ENCODE measurements at regions not wholly inside any gene's neighbourhood (a gene's known extent, or its start where the extent isn't known, plus 50 kb on each side); places are given as distances from the start of the nearest gene placed in this dataset.

DNA sequence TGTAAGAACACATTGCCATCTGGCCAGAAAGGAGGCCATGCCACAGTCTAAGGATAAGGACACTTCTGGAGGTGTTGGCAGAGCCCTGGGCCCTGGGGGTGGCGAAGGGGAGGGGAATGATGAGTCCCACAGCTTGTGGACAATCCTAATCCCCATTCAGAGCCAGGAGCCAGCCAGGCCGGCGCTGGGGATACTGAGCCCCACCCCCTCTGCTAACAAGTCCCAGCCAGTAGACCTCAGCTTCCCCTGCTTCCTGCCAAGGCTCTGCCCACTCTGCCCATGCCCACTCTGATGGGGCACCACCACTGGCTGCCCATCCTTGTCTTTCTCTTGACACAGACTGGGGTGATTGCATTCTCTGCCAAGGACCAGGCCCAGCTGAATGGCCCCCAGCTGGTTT lies 71.9 kb downstream of the NAV1 start:
- FAIRE-seq (no peak), DNase-seq (ENCODE audit: low read depth in 1 of 2, low spot score in 2 of 2) (no peak)
- peaks cover 5% of the 10 kb centered on the region; the same call in 1 of the 2 replicates for H3K23me2 ChIP-seq (ENCODE audit: low read depth, low read length)
- H3K36me3 ChIP-seq (ENCODE audit: control insufficient read depth in 2 of 4, insufficient read depth in 4 of 4, low read length in 3 of 4), result no peaks in the 10 kb centered on the region
- no peak overlapping the region for H4K8ac ChIP-seq (ENCODE audit: extremely low read depth, insufficient read depth, low read length)
- no peak overlapping the region for H2BK15ac ChIP-seq (ENCODE audit: low read length)
- H3K14ac ChIP-seq (ENCODE audit: insufficient read length), result no peak overlapping the region
- H4K5ac ChIP-seq (ENCODE audit: insufficient read length, low read depth, low read length), result no peak overlapping the region
- no peak overlapping the region for H3K4me3 ChIP-seq (ENCODE audit: extremely low read depth in 1 of 4, insufficient read depth in 2 of 4, low read depth in 3 of 4, low read length in 4 of 4)
- no peak overlapping the region for H3K56ac ChIP-seq (replicated peaks; ENCODE audit: insufficient read length, low read depth, low read length)
- no peaks in the 10 kb centered on the region for H3K79me2 ChIP-seq (ENCODE audit: control insufficient read depth in 1 of 2, insufficient read depth in 2 of 2, low read length in 2 of 2)
- H3K27me3 ChIP-seq (replicated peaks in 1 of 4; ENCODE audit: control insufficient read depth in 3 of 4, extremely low read depth in 1 of 4, insufficient read depth in 3 of 4, low read length in 3 of 4), result no peaks in the 10 kb centered on the region
- H4K91ac ChIP-seq (replicated peaks; ENCODE audit: insufficient read length, low read length), result no peak overlapping the region
- no peak overlapping the region for H3K4me2 ChIP-seq (ENCODE audit: insufficient read depth in 1 of 2, low read depth in 2 of 2, low read length in 2 of 2)
- no peak overlapping the region for H2BK5ac ChIP-seq (ENCODE audit: low read depth, low read length)
- WGBS, 2 experiments (ENCODE audit: extremely low coverage in 1 of 2, insufficient coverage in 1 of 2, insufficient read length in 1 of 2, insufficient replicate concordance in 2 of 2, low coverage in 1 of 2, low lambda C conversion rate in 2 of 2, missing lambda C conversion rate in 1 of 2), result 91% methylated on average over 3 of the region's 3 CpGs; no CpG with 5 or more reads in 1 of the 2 experiments
- H2BK20ac ChIP-seq (ENCODE audit: low read length), result no peak overlapping the region
- CTCF ChIA-PET (ENCODE audit: partially characterized antibody), result interaction anchor here (0.6 to 3.8 kb wide), 13 partner anchors 9 to 184 kb away, joined by 3 to 20 read pairs (median 4); no protein-coding TSS in a partner anchor
- H2AK5ac ChIP-seq (ENCODE audit: low read depth, low read length), result no peak overlapping the region
- H3K9ac ChIP-seq (replicated peaks in 1 of 4; ENCODE audit: extremely low read depth in 1 of 4, low read depth in 3 of 4, low read length in 3 of 4), result no peak overlapping the region
- no peaks in the 10 kb centered on the region for H3K9me3 ChIP-seq (ENCODE audit: insufficient read depth in 2 of 2, low read depth in 1 of 2, low read length in 1 of 2)
- H3K4ac ChIP-seq (replicated peaks; ENCODE audit: insufficient read length, low read depth, low read length), result no peak overlapping the region
- H2BK120ac ChIP-seq (replicated peaks; ENCODE audit: low read depth, low read length), result no peak overlapping the region
- POLR2A ChIA-PET (ENCODE audit: partially characterized antibody), result no interaction called here
- H3K79me1 ChIP-seq (ENCODE audit: low read depth, low read length), result no peaks in the 10 kb centered on the region
- H3K18ac ChIP-seq (ENCODE audit: extremely low read depth, low read length), result no peak overlapping the region
- H4K20me1 ChIP-seq (replicated peaks in 1 of 2; ENCODE audit: control insufficient read depth in 1 of 2, insufficient read depth in 2 of 2, low read length in 2 of 2), result peaks cover 0 to 1% of the 10 kb centered on the region in 2 experiments
- H2AFZ ChIP-seq (ENCODE audit: low read length), result no peak overlapping the region
- H3K4me1 ChIP-seq (replicated peaks in 1 of 4; ENCODE audit: control insufficient read depth in 3 of 4, insufficient read depth in 4 of 4, low read length in 3 of 4), result 0 out of 7 replicates have a peak, but pooled peaks cover 0 to 3% (median 0%) of the 10 kb centered on the region in 4 experiments
- H2BK12ac ChIP-seq (ENCODE audit: low read depth, low read length), result no peak overlapping the region
- H3K27ac ChIP-seq (ENCODE audit: low read depth, low read length), result no peak overlapping the region
- H3K23ac ChIP-seq (ENCODE audit: insufficient read length), result no peak overlapping the region
- no peak for TF ChIP-seq SAP30 (IDR thresholded peaks at IDR 0.05; ENCODE audit: insufficient read depth, insufficient replicate concordance, low read length)
- no peak for TF ChIP-seq CREB1 (IDR thresholded peaks at IDR 0.05)
- no peak for TF ChIP-seq EP300 (IDR thresholded peaks at IDR 0.05; ENCODE audit: borderline replicate concordance in 1 of 2, low read depth in 2 of 2, low read length in 2 of 2)
- TF ChIP-seq TBP (IDR thresholded peaks at IDR 0.05; ENCODE audit: low read depth, low read length), result no peak
- no peak for TF ChIP-seq JUND (IDR thresholded peaks at IDR 0.05; ENCODE audit: low read length)
- TF ChIP-seq CEBPB (IDR thresholded peaks at IDR 0.05; ENCODE audit: low read depth, low read length), result no peak
- TF ChIP-seq, protein P1, sequence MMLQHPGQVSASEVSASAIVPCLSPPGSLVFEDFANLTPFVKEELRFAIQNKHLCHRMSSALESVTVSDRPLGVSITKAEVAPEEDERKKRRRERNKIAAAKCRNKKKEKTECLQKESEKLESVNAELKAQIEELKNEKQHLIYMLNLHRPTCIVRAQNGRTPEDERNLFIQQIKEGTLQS (IDR thresholded peaks at IDR 0.05; ENCODE audit: insufficient read depth, low read depth, low read length), result no peak
- no peak for TF ChIP-seq RAD21 (IDR thresholded peaks at IDR 0.05 in 1 of 2, conservative IDR thresholded peaks at IDR 0.05 in 1 of 2; ENCODE audit: low read depth in 2 of 2, low read length in 2 of 2)
- no peak for TF ChIP-seq RXRA (IDR thresholded peaks at IDR 0.05; ENCODE audit: insufficient read depth, low read depth, low read length)
- TF ChIP-seq SP4 (IDR thresholded peaks at IDR 0.05; ENCODE audit: low read length), result no peak
- TF ChIP-seq, protein P2, sequence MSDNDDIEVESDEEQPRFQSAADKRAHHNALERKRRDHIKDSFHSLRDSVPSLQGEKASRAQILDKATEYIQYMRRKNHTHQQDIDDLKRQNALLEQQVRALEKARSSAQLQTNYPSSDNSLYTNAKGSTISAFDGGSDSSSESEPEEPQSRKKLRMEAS (IDR thresholded peaks at IDR 0.05), result no peak
- no peak for TF ChIP-seq FOSL1 (IDR thresholded peaks at IDR 0.05; ENCODE audit: insufficient read depth, low read depth, low read length)
- no peak for TF ChIP-seq ASH2L (IDR thresholded peaks at IDR 0.05; ENCODE audit: low read length)
- TF ChIP-seq SUZ12 (IDR thresholded peaks at IDR 0.05; ENCODE audit: low read length), result no peak

All from H1 (cell line).